Panc1 (cell line): ENCODE measurements at regions not wholly inside any gene's neighbourhood (a gene's known extent, or its start where the extent isn't known, plus 50 kb on each side); places are given as distances from the start of the nearest gene placed in this dataset.

Experiments
- ATAC-seq: fragments of 200-7000 bp; cut with Tn5 transposase; 2 replicates; pipeline ENCODE4 v1.9.1; 2020; ENCODE audit warnings: mild to moderate bottlenecking, moderate library complexity
- BruUV-seq: library from RNA; stranded (reverse); fragments of 400-500 nt; replicated peaks from 2 replicates; lab custom pipeline; 2021; lab: Mats Ljungman, UMichigan
- CTCF ChIA-PET: fragments of 300-600 bp; sonication (Branson Sonifier 250); formaldehyde crosslinking; loops from one replicate; lab custom pipeline; 2022; ENCODE audit warnings: antibody characterized with exemption; lab: Charles Lee
- POLR2A ChIA-PET: fragments of 300-600 bp; sonication (Branson Sonifier 250); formaldehyde crosslinking; loops from one replicate; lab custom pipeline; 2022; ENCODE audit warnings: antibody characterized with exemption; lab: Charles Lee
- DNase-seq: peaks from one replicate; pipeline ENCODE4 v3.0.0-alpha.2; 2010; ENCODE audit warnings: low read depth, low spot score
- H3K27ac ChIP-seq: 2 replicates; pipeline ENCODE4 v1.5.1; 2011; ENCODE audit warnings: mild to moderate bottlenecking, low read length, inconsistent platforms
- H3K27me3 ChIP-seq: fragments of 200-500 bp; sonication (Bioruptor generic); 2 replicates; pipeline ENCODE4 v1.6.0; 2014; ENCODE audit warnings: low read length, inconsistent platforms; ENCODE audit not compliant: control insufficient read depth, insufficient read depth
- H3K36me3 ChIP-seq: fragments of 200-500 bp; sonication (Bioruptor generic); 2 replicates; pipeline ENCODE4 v1.5.1; 2014; ENCODE audit warnings: inconsistent platforms, mild to moderate bottlenecking, low read length, moderate library complexity; ENCODE audit not compliant: control insufficient read depth, insufficient read depth
- H3K4me1 ChIP-seq: 2 replicates; pipeline ENCODE4 v1.5.1; 2011; ENCODE audit warnings: inconsistent platforms, mild to moderate bottlenecking, low read length, moderate library complexity; ENCODE audit not compliant: control insufficient read depth, insufficient read depth
- H3K4me3 ChIP-seq, 2 experiments: 2 replicates each; pipeline ENCODE4 v1.5.1; 2011 to 2012; ENCODE audit warnings: low read depth in 2 of 2, low read length in 2 of 2, mild to moderate bottlenecking in 2 of 2, inconsistent platforms in 1 of 2, moderate library complexity in 1 of 2
- H3K9me3 ChIP-seq: fragments of 200-500 bp; sonication (Bioruptor generic); 2 replicates; pipeline ENCODE4 v1.5.1; 2014; ENCODE audit warnings: low read depth, mild to moderate bottlenecking, inconsistent platforms, low read length, moderate library complexity; ENCODE audit not compliant: control insufficient read depth, insufficient read depth
- POLR2AphosphoS5 ChIP-seq: IDR thresholded peaks from 2 replicates; pipeline ENCODE4 v1.6.1; 2012; ENCODE audit warnings: mild to moderate bottlenecking, low read depth, low read length, moderate library complexity
- SIN3A ChIP-seq: IDR thresholded peaks from 2 replicates; pipeline ENCODE4 v1.6.1; 2012; ENCODE audit warnings: low read depth, mild to moderate bottlenecking, low read length, moderate library complexity, borderline replicate concordance; ENCODE audit not compliant: insufficient read depth
- TCF7L2 ChIP-seq: IDR thresholded peaks from 2 replicates; pipeline ENCODE4 v1.6.1; 2011; ENCODE audit warnings: mild to moderate bottlenecking, low read depth, low read length, inconsistent platforms
- in situ Hi-C: cut with HindIII; loops from 2 replicates; pipeline ENCODE4 v1.10.0; 2016; ENCODE audit warnings: low sequenced_read_pairs, low pct_unique_long_range_greater_than_20kb
- intact Hi-C: fragments of 100-400 bp; cut with micrococcal nuclease; formaldehyde crosslinking; loops from one replicate; pipeline ENCODE4 v1.10.0; 2022; ENCODE audit not compliant: unreplicated experiment
- TF ChIP-seq, protein P1 (sequence below): fragments of 450-650 bp; IDR thresholded peaks from 2 replicates; pipeline ENCODE4 v1.5.1; 2017; ENCODE audit warnings: mild to moderate bottlenecking
- TF ChIP-seq, protein P2 (sequence below), 2 experiments: IDR thresholded peaks; 2 replicates each; pipeline ENCODE4 v1.6.1; 2011 to 2012; ENCODE audit warnings: low read depth in 2 of 2, control low read depth in 1 of 2, low read length in 1 of 2, mild to moderate bottlenecking in 1 of 2, moderate library complexity in 1 of 2; ENCODE audit not compliant: insufficient read depth in 1 of 2

DNA sequence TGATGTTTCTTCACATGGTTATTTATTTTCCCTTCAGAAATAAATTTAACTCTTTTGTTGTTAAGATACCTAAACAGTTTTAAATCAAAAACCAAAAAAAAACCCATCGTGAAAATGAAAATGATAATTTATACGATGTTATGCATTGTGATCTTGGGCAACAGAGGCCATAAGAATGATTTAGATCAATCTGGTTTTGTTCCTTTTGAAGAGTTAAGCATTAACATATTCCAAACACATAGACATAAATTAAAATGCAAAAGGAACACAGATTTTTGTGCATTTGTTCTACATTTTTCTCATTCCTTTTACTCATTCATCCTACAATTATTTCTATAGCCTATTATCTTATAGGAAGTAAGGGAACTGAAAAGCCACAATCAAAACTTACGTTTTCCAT is 226.1 kb upstream of the SEMA3D start:
- DNase-seq (no peak), ATAC-seq (no peak)
- no TSS peak for BruUV-seq
- Histone ChIP-seq H3K4me1 (no peaks in the 10 kb centered on the region), H3K9me3 (no peaks in the 10 kb centered on the region), H3K27ac (no peak overlapping the region), H3K27me3 (no peaks in the 10 kb centered on the region), H3K4me3 (no peak overlapping the region), H3K36me3 (no peaks in the 10 kb centered on the region)
- CTCF ChIA-PET, result no interaction called here
- TF ChIP-seq TCF7L2, result no peak
- no peak for TF ChIP-seq POLR2AphosphoS5
- TF ChIP-seq SIN3A, result no peak
- TF ChIP-seq, protein P1, sequence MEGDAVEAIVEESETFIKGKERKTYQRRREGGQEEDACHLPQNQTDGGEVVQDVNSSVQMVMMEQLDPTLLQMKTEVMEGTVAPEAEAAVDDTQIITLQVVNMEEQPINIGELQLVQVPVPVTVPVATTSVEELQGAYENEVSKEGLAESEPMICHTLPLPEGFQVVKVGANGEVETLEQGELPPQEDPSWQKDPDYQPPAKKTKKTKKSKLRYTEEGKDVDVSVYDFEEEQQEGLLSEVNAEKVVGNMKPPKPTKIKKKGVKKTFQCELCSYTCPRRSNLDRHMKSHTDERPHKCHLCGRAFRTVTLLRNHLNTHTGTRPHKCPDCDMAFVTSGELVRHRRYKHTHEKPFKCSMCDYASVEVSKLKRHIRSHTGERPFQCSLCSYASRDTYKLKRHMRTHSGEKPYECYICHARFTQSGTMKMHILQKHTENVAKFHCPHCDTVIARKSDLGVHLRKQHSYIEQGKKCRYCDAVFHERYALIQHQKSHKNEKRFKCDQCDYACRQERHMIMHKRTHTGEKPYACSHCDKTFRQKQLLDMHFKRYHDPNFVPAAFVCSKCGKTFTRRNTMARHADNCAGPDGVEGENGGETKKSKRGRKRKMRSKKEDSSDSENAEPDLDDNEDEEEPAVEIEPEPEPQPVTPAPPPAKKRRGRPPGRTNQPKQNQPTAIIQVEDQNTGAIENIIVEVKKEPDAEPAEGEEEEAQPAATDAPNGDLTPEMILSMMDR, result no peak
- TF ChIP-seq, protein P2, sequence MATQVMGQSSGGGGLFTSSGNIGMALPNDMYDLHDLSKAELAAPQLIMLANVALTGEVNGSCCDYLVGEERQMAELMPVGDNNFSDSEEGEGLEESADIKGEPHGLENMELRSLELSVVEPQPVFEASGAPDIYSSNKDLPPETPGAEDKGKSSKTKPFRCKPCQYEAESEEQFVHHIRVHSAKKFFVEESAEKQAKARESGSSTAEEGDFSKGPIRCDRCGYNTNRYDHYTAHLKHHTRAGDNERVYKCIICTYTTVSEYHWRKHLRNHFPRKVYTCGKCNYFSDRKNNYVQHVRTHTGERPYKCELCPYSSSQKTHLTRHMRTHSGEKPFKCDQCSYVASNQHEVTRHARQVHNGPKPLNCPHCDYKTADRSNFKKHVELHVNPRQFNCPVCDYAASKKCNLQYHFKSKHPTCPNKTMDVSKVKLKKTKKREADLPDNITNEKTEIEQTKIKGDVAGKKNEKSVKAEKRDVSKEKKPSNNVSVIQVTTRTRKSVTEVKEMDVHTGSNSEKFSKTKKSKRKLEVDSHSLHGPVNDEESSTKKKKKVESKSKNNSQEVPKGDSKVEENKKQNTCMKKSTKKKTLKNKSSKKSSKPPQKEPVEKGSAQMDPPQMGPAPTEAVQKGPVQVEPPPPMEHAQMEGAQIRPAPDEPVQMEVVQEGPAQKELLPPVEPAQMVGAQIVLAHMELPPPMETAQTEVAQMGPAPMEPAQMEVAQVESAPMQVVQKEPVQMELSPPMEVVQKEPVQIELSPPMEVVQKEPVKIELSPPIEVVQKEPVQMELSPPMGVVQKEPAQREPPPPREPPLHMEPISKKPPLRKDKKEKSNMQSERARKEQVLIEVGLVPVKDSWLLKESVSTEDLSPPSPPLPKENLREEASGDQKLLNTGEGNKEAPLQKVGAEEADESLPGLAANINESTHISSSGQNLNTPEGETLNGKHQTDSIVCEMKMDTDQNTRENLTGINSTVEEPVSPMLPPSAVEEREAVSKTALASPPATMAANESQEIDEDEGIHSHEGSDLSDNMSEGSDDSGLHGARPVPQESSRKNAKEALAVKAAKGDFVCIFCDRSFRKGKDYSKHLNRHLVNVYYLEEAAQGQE (IDR thresholded peaks at IDR 0.05; ENCODE audit: insufficient read depth in 1 of 2, low read depth in 2 of 2, low read length in 1 of 2), result no peak
- in situ Hi-C loops, result no loop called here
- intact Hi-C loops, result no loop called here
- POLR2A ChIA-PET, result no interaction called here

DNA sequence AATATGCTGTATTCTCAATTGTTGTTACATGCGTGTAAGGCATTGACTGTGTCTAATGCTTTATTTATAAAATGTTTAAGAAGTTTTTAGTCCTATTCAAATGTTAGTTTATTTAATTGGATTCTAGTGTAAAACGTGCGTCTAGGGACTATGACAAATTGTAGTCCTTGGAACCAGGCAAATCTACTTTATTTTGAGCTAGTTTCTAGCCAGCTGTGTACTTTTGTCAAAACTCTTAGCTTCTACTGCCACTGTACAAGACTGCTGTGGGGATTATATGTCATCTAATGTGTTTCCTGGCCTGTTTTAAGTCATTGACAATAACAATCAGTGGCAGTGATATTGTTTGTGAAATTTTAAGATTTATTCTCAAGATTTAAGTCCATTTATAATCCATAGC is 220.5 kb upstream of the SEMA3D start:
- POLR2A ChIA-PET, result no interaction called here

More for the DNA sequence above, 220.5 kb upstream of the SEMA3D start:
- Histone ChIP-seq H3K9me3 (no peaks in the 10 kb centered on the region), H3K36me3 (no peaks in the 10 kb centered on the region), H3K27ac (no peak overlapping the region), H3K4me1 (no peaks in the 10 kb centered on the region), H3K4me3 (no peak overlapping the region), H3K27me3 (no peaks in the 10 kb centered on the region)
- intact Hi-C loops, result no loop called here
- in situ Hi-C loops, result no loop called here
- ATAC-seq (no peak), DNase-seq (no peak)
- CTCF ChIA-PET, result no interaction called here
- TF ChIP-seq, protein P1, result no peak
- TF ChIP-seq TCF7L2 (no peak), POLR2AphosphoS5 (no peak), SIN3A (no peak)
- TF ChIP-seq, protein P2 (IDR thresholded peaks at IDR 0.05; ENCODE audit: insufficient read depth in 1 of 2, low read depth in 2 of 2, low read length in 1 of 2), result no peak
- BruUV-seq, result no TSS peak
